Erythroblast (primary cell): ENCODE measurements at regions not wholly inside any gene's neighbourhood (a gene's known extent, or its start where the extent isn't known, plus 50 kb on each side); places are given as distances from the start of the nearest gene placed in this dataset.
"Not testable (repeated sequence)": the region's sequence is repeated elsewhere in the genome, so short reads cannot be mapped to it uniquely, and the experiment has no call there.

Source experiments
- DNase-seq, 2 experiments: peaks; one replicate each; lab custom pipeline; 2025; lab: John Stamatoyannopoulos, UW
- GATA1 ChIP-seq: IDR thresholded peaks from 2 replicates; pipeline ENCODE4 v1.6.1; 2011; ENCODE audit warnings: low read depth, mild to moderate bottlenecking, control low read depth, low read length, moderate library complexity
- POLR2A ChIP-seq: IDR thresholded peaks from 2 replicates; pipeline ENCODE4 v1.6.1; 2011; ENCODE audit warnings: mild to moderate bottlenecking, low read length

- DNase-seq: no peak
- no peak for TF ChIP-seq GATA1
- TF ChIP-seq POLR2A: no peak
Observed at GRCh38 chr10:34024693-34025425, 690.4 kb upstream of the NRP1 start.

- no peak for DNase-seq
- TF ChIP-seq GATA1: no peak
- no peak for TF ChIP-seq POLR2A
Observed at GRCh38 chr10:34024282-34024681, 689.8 kb upstream of the NRP1 start.

GRCh38 chr10:34022195-34022594, 687.7 kb upstream of the NRP1 start:
- DNase-seq: no peak
- no peak for TF ChIP-seq POLR2A

- TF ChIP-seq GATA1 (no peak), POLR2A (no peak)
Observed at GRCh38 chr10:34018784-34019183, 684.3 kb upstream of the NRP1 start.

GRCh38 chr10:34018129-34018528, 683.7 kb upstream of the NRP1 start:
- TF ChIP-seq GATA1 (no peak), POLR2A (no peak)
- no peak for DNase-seq

More at GRCh38 chr10:34018784-34019183, 684.3 kb upstream of the NRP1 start:
- no peak for DNase-seq

GRCh38 chr10:34017281-34017680, 682.8 kb upstream of the NRP1 start:
- TF ChIP-seq POLR2A (no peak), GATA1 (no peak)
- DNase-seq: peak in 1 of 2 experiments; percentile 2

- TF ChIP-seq POLR2A: no peak
- TF ChIP-seq GATA1: no peak
- DNase-seq: no peak
Observed at GRCh38 chr10:34016576-34016975, 682.1 kb upstream of the NRP1 start.

GRCh38 chr10:34015700-34016099, 681.2 kb upstream of the NRP1 start:
- no peak for DNase-seq
- no peak for TF ChIP-seq POLR2A
- TF ChIP-seq GATA1: no peak

- no peak for TF ChIP-seq GATA1
- TF ChIP-seq POLR2A: no peak
- no peak for DNase-seq
Observed at GRCh38 chr10:34013235-34013634, 678.8 kb upstream of the NRP1 start.

- no peak for DNase-seq
- TF ChIP-seq GATA1: no peak
- TF ChIP-seq POLR2A: no peak
Observed at GRCh38 chr10:34010891-34011290, 676.4 kb upstream of the NRP1 start.

GRCh38 chr10:34010228-34010627, 675.8 kb upstream of the NRP1 start:
- DNase-seq: not testable (repeated sequence)

- no peak for DNase-seq
- TF ChIP-seq POLR2A (no peak), GATA1 (no peak)
Observed at GRCh38 chr10:34008656-34009055, 674.2 kb upstream of the NRP1 start.

- DNase-seq: no peak
- TF ChIP-seq GATA1: no peak
- no peak for TF ChIP-seq POLR2A
Observed at GRCh38 chr10:34006471-34006870, 672.0 kb upstream of the NRP1 start.

- no peak for DNase-seq
- TF ChIP-seq GATA1: no peak
- no peak for TF ChIP-seq POLR2A
Observed at GRCh38 chr10:34003561-34003960, 669.1 kb upstream of the NRP1 start.

GRCh38 chr10:34002896-34003295, 668.4 kb upstream of the NRP1 start:
- TF ChIP-seq POLR2A (no peak), GATA1 (no peak)
- no peak for DNase-seq
